ENCODE measurements at regions not wholly inside any gene's neighbourhood (a gene's known extent, or its start where the extent isn't known, plus 50 kb on each side); places are given as distances from the start of the nearest gene placed in this dataset.

- H3K27ac Mint-ChIP-seq: no peak overlapping the region
- Histone ChIP-seq H3K4me1 (ENCODE audit: insufficient read depth, low read length) (no peaks in the 10 kb centered on the region), H3K27me3 (ENCODE audit: insufficient read depth, low read length) (no peaks in the 10 kb centered on the region), H3K4me3 (ENCODE audit: low read length in 2 of 2) (no peak overlapping the region), H3K9me3 (ENCODE audit: control insufficient read depth in 1 of 2, low read length in 2 of 2) (no peaks in the 10 kb centered on the region), H3K36me3 (ENCODE audit: insufficient read depth, low read length) (no peaks in the 10 kb centered on the region), H3K27ac (ENCODE audit: low read depth, low read length) (no peak overlapping the region)
- intact Hi-C loops (cut with micrococcal nuclease): no loop called here
- no peaks in the 10 kb centered on the region for H3K9me3 Mint-ChIP-seq
- no peaks in the 10 kb centered on the region for H3K27me3 Mint-ChIP-seq
- DNase-seq: no peak
- H3K4me1 Mint-ChIP-seq: no peaks in the 10 kb centered on the region
- H3K4me3 Mint-ChIP-seq: no peak overlapping the region
- CTCF ChIA-PET (ENCODE audit: partially characterized antibody): no interaction called here
- POLR2A ChIA-PET (ENCODE audit: partially characterized antibody): no interaction called here
- no peaks in the 10 kb centered on the region for H3K36me3 Mint-ChIP-seq
These were observed 109.5 kb upstream of the FNDC3A start for GRCh38 chr13:48866249-48866648.

- H3K4me3 ChIP-seq (ENCODE audit: low read length in 2 of 2): no peak overlapping the region
- H3K36me3 ChIP-seq (ENCODE audit: insufficient read depth, low read length): no peaks in the 10 kb centered on the region
- H3K27ac ChIP-seq (ENCODE audit: low read depth, low read length): no peak overlapping the region
- Mint-ChIP-seq H3K4me1 (no peaks in the 10 kb centered on the region), H3K27ac (no peak overlapping the region), H3K27me3 (peaks cover 2 to 5% of the 10 kb centered on the region in 2 donors), H3K9me3 (no peaks in the 10 kb centered on the region), H3K36me3 (no peaks in the 10 kb centered on the region), H3K4me3 (no peak overlapping the region)
- intact Hi-C loops (cut with micrococcal nuclease): no loop called here
- H3K4me1 ChIP-seq (ENCODE audit: insufficient read depth, low read length): no peaks in the 10 kb centered on the region
- DNase-seq: no peak
- CTCF ChIA-PET (ENCODE audit: partially characterized antibody): no interaction called here
- H3K27me3 ChIP-seq (ENCODE audit: insufficient read depth, low read length): no peaks in the 10 kb centered on the region
- no peaks in the 10 kb centered on the region for H3K9me3 ChIP-seq (ENCODE audit: control insufficient read depth in 1 of 2, low read length in 2 of 2)
- POLR2A ChIA-PET (ENCODE audit: partially characterized antibody): no interaction called here
These were observed 102.6 kb upstream of the FNDC3A start for GRCh38 chr13:48873081-48873480.

GRCh38 chr13:48873587-48873986, 102.1 kb upstream of the FNDC3A start:
- no peak overlapping the region for H3K27ac ChIP-seq (ENCODE audit: low read depth, low read length)
- H3K36me3 ChIP-seq (ENCODE audit: insufficient read depth, low read length): no peaks in the 10 kb centered on the region
- intact Hi-C loops (cut with micrococcal nuclease): no loop called here
- DNase-seq: no peak
- CTCF ChIA-PET (ENCODE audit: partially characterized antibody): no interaction called here
- Mint-ChIP-seq H3K27ac (no peak overlapping the region), H3K4me3 (no peak overlapping the region), H3K27me3 (peaks cover 2 to 5% of the 10 kb centered on the region in 2 donors), H3K4me1 (no peaks in the 10 kb centered on the region), H3K36me3 (no peaks in the 10 kb centered on the region), H3K9me3 (no peaks in the 10 kb centered on the region)
- POLR2A ChIA-PET (ENCODE audit: partially characterized antibody): no interaction called here
- no peak overlapping the region for H3K4me3 ChIP-seq (ENCODE audit: low read length in 2 of 2)
- H3K27me3 ChIP-seq (ENCODE audit: insufficient read depth, low read length): no peaks in the 10 kb centered on the region
- no peaks in the 10 kb centered on the region for H3K9me3 ChIP-seq (ENCODE audit: control insufficient read depth in 1 of 2, low read length in 2 of 2)
- no peaks in the 10 kb centered on the region for H3K4me1 ChIP-seq (ENCODE audit: insufficient read depth, low read length)

- H3K27ac ChIP-seq (ENCODE audit: low read depth, low read length): no peak overlapping the region
- intact Hi-C loops (cut with micrococcal nuclease): no loop called here
- H3K36me3 ChIP-seq (ENCODE audit: insufficient read depth, low read length): no peaks in the 10 kb centered on the region
- Mint-ChIP-seq H3K4me1 (peaks cover 0 to 2% (median 1%) of the 10 kb centered on the region in 4 donors), H3K27ac (no peak overlapping the region), H3K27me3 (peaks cover 2 to 5% of the 10 kb centered on the region in 2 donors), H3K4me3 (no peak overlapping the region), H3K9me3 (no peaks in the 10 kb centered on the region), H3K36me3 (no peaks in the 10 kb centered on the region)
- ChIA-PET POLR2A (ENCODE audit: partially characterized antibody) (no interaction called here), CTCF (ENCODE audit: partially characterized antibody) (no interaction called here)
- no peaks in the 10 kb centered on the region for H3K9me3 ChIP-seq (ENCODE audit: control insufficient read depth in 1 of 2, low read length in 2 of 2)
- H3K27me3 ChIP-seq (ENCODE audit: insufficient read depth, low read length): no peaks in the 10 kb centered on the region
- no peak overlapping the region for H3K4me3 ChIP-seq (ENCODE audit: low read length in 2 of 2)
- no peaks in the 10 kb centered on the region for H3K4me1 ChIP-seq (ENCODE audit: insufficient read depth, low read length)
- no peak for DNase-seq
These were observed 101.5 kb upstream of the FNDC3A start for GRCh38 chr13:48874165-48874564.

GRCh38 chr13:48875047-48875446, 100.7 kb upstream of the FNDC3A start:
- Histone ChIP-seq H3K4me1 (ENCODE audit: insufficient read depth, low read length) (no peaks in the 10 kb centered on the region), H3K9me3 (ENCODE audit: control insufficient read depth in 1 of 2, low read length in 2 of 2) (no peaks in the 10 kb centered on the region), H3K36me3 (ENCODE audit: insufficient read depth, low read length) (no peaks in the 10 kb centered on the region), H3K27ac (ENCODE audit: low read depth, low read length) (no peak overlapping the region), H3K4me3 (ENCODE audit: low read length in 2 of 2) (no peak overlapping the region), H3K27me3 (ENCODE audit: insufficient read depth, low read length) (no peaks in the 10 kb centered on the region)
- H3K4me1 Mint-ChIP-seq: peaks cover 3 to 7% (median 6%) of the 10 kb centered on the region in 4 donors
- ChIA-PET CTCF (ENCODE audit: partially characterized antibody) (interaction anchor here (1.1 kb wide), 1 partner anchor 9 kb away, joined by 3 read pairs; no protein-coding TSS in a partner anchor), POLR2A (ENCODE audit: partially characterized antibody) (no interaction called here)
- no peaks in the 10 kb centered on the region for H3K9me3 Mint-ChIP-seq
- no peak overlapping the region for H3K27ac Mint-ChIP-seq
- peaks cover 2 to 5% of the 10 kb centered on the region in 2 donors for H3K27me3 Mint-ChIP-seq
- DNase-seq: no peak
- H3K4me3 Mint-ChIP-seq: no peak overlapping the region
- intact Hi-C loops (cut with micrococcal nuclease): no loop called here
- no peaks in the 10 kb centered on the region for H3K36me3 Mint-ChIP-seq

GRCh38 chr13:48876289-48876688, 99.4 kb upstream of the FNDC3A start:
- Histone ChIP-seq H3K4me3 (ENCODE audit: low read length in 2 of 2) (no peak overlapping the region), H3K27ac (ENCODE audit: low read depth, low read length) (no peak overlapping the region), H3K27me3 (ENCODE audit: insufficient read depth, low read length) (no peaks in the 10 kb centered on the region), H3K36me3 (ENCODE audit: insufficient read depth, low read length) (no peaks in the 10 kb centered on the region), H3K9me3 (ENCODE audit: control insufficient read depth in 1 of 2, low read length in 2 of 2) (no peaks in the 10 kb centered on the region), H3K4me1 (ENCODE audit: insufficient read depth, low read length) (no peaks in the 10 kb centered on the region)
- DNase-seq: no peak
- H3K36me3 Mint-ChIP-seq: no peaks in the 10 kb centered on the region
- peaks cover 2 to 5% of the 10 kb centered on the region in 2 donors for H3K27me3 Mint-ChIP-seq
- H3K4me1 Mint-ChIP-seq: peaks cover 7 to 16% (median 10%) of the 10 kb centered on the region in 4 donors
- ChIA-PET CTCF (ENCODE audit: partially characterized antibody) (no interaction called here), POLR2A (ENCODE audit: partially characterized antibody) (no interaction called here)
- no peaks in the 10 kb centered on the region for H3K9me3 Mint-ChIP-seq
- H3K27ac Mint-ChIP-seq: no peak overlapping the region
- intact Hi-C loops (cut with micrococcal nuclease): no loop called here
- no peak overlapping the region for H3K4me3 Mint-ChIP-seq

- Mint-ChIP-seq H3K36me3 (no peaks in the 10 kb centered on the region), H3K9me3 (no peaks in the 10 kb centered on the region), H3K27me3 (peaks cover 0 to 3% of the 10 kb centered on the region in 2 donors), H3K4me1 (peaks cover 7 to 21% (median 14%) of the 10 kb centered on the region in 4 donors), H3K4me3 (no peak overlapping the region), H3K27ac (no peak overlapping the region)
- H3K36me3 ChIP-seq (ENCODE audit: insufficient read depth, low read length): no peaks in the 10 kb centered on the region
- peaks cover 5% of the 10 kb centered on the region for H3K4me1 ChIP-seq (ENCODE audit: insufficient read depth, low read length)
- H3K27ac ChIP-seq (ENCODE audit: low read depth, low read length): no peak overlapping the region
- ChIA-PET POLR2A (ENCODE audit: partially characterized antibody) (no interaction called here), CTCF (ENCODE audit: partially characterized antibody) (no interaction called here)
- no peaks in the 10 kb centered on the region for H3K9me3 ChIP-seq (ENCODE audit: control insufficient read depth in 1 of 2, low read length in 2 of 2)
- intact Hi-C loops (cut with micrococcal nuclease): no loop called here
- no peak overlapping the region for H3K4me3 ChIP-seq (ENCODE audit: low read length in 2 of 2)
- H3K27me3 ChIP-seq (ENCODE audit: insufficient read depth, low read length): no peaks in the 10 kb centered on the region
- DNase-seq: no peak
These were observed 96.3 kb upstream of the FNDC3A start for GRCh38 chr13:48879432-48879831.

GRCh38 chr13:48879854-48880253, 95.9 kb upstream of the FNDC3A start:
- H3K27ac Mint-ChIP-seq: no peak overlapping the region
- intact Hi-C loops (cut with micrococcal nuclease): no loop called here
- no peaks in the 10 kb centered on the region for H3K36me3 Mint-ChIP-seq
- peaks cover 8 to 23% (median 17%) of the 10 kb centered on the region in 4 donors for H3K4me1 Mint-ChIP-seq
- Histone ChIP-seq H3K9me3 (ENCODE audit: control insufficient read depth in 1 of 2, low read length in 2 of 2) (no peaks in the 10 kb centered on the region), H3K27me3 (ENCODE audit: insufficient read depth, low read length) (no peaks in the 10 kb centered on the region), H3K27ac (ENCODE audit: low read depth, low read length) (no peak overlapping the region), H3K4me1 (ENCODE audit: insufficient read depth, low read length) (peaks cover 10% of the 10 kb centered on the region), H3K4me3 (ENCODE audit: low read length in 2 of 2) (no peak overlapping the region), H3K36me3 (ENCODE audit: insufficient read depth, low read length) (no peaks in the 10 kb centered on the region)
- no peak for DNase-seq
- POLR2A ChIA-PET (ENCODE audit: partially characterized antibody): no interaction called here
- H3K4me3 Mint-ChIP-seq: peak overlapping the region in 1 of 8 donors; percentile 0
- no peaks in the 10 kb centered on the region for H3K27me3 Mint-ChIP-seq
- CTCF ChIA-PET (ENCODE audit: partially characterized antibody): no interaction called here
- H3K9me3 Mint-ChIP-seq: no peaks in the 10 kb centered on the region
